GM19035 (cell line): ENCODE measurements at regions not wholly inside any gene's neighbourhood (a gene's known extent, or its start where the extent isn't known, plus 50 kb on each side); places are given as distances from the start of the nearest gene placed in this dataset.
"Not testable (repeated sequence)": the region's sequence is repeated elsewhere in the genome, so short reads cannot be mapped to it uniquely, and the experiment has no call there.

Experiments
- ATAC-seq: cut with Tn5 transposase; IDR thresholded peaks from one replicate; pipeline ENCODE4 v1.9.1; 2021; ENCODE audit not compliant: unreplicated experiment

DNA sequence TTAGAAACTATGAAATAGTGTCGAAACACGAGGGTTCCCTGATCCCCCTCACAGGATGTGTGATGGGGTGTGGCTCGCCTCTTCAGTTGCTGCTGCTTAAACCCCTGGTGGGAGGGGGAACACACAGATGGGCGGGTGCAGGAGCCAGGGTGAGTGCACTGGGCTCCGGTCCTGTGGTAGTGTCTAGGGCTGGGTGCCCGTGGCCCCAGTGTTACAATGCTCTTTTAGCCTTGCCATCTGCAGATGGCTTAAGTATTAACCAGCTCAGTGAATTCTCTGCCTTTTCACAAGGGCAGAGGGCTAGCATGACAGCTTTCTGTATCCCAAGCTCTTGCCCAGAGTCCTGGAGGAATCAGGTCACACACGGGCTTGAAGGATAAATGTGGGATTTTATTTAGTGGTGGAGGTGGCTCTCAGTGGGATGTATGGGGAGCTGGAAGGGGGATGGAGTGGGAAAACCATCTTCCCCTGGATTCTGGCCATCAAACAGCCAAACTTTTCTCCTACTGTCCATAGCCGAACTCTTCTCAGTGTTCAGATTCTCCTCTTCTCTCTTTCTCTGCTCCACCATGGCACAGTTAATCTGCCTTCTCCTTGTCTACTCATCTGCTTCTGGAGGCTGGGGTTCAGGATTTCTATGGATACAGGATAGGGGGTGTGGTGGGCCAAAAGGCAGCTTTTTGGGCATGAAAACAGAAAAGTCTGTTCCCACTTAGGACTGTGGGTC is 659.0 kb downstream of the EPM2A start:
- ATAC-seq, result no peak

GRCh38 chr6:145077382-145077781 is 657.9 kb downstream of the EPM2A start:
- no peak for ATAC-seq

GRCh38 chr6:145080651-145081050 is 654.7 kb downstream of the EPM2A start:
- ATAC-seq, result no peak

- ATAC-seq, result no peak
Observed at GRCh38 chr6:145081677-145082076, 653.6 kb downstream of the EPM2A start.

DNA sequence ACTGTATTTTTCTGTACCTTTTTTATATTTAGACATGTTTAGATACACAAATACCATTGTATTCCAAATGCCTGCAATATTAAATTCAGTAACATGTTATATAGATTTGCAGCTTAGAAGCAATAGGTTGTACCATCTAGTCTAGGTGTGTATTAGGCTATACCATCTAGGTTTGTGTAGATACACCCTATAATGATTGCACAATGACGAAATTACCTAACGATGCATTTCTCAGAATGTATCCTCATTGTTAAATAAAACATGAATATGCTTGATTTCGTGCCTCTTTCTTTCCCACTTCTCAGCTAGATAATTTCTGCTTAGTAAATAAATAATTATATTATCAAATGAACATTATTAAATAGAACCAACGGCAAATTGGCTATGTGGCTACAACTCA is 653.0 kb downstream of the EPM2A start:
- no peak for ATAC-seq

DNA sequence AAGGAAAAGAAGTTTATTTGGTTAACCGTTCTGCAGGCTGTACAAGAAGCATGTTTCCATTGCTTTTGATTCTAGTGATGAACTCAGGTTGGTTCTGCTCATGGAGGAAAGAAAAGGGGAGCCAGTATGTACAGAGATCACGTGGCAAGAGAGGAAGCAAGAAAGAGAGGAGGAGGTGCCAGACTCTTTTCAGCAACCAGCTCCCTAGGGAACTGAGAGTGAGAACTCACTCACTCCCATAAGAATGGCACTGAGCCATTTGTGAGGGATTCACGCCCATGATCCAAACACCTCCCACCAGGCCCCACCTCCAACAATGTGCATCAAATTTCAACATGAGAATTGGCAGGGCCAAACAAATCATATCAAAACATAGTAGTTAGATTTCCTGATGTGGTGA is 649.1 kb downstream of the EPM2A start:
- no peak for ATAC-seq

DNA sequence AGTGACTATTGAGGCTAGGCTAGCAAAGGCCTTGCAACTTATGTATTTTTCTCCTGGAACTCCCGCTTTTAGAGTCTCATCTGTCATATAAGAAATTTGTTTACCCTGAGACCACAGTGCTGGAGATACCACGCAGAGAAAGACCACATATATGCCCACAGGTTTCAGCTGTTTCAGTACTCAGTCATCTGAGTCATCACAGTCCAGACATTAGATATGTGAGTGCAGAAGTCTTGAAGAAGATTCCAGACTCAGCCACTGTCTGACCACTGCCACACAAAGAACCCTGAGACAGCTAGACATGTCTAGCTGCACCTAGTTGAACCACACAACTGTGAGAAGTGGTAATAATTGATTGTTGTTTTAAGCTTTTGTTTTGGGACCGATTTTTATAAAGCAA is 648.3 kb downstream of the EPM2A start:
- ATAC-seq, result peak; percentile 68

- ATAC-seq, result no peak
Observed at GRCh38 chr6:145090801-145091585, 644.3 kb downstream of the EPM2A start.

GRCh38 chr6:145091586-145092142 is 643.7 kb downstream of the EPM2A start:
- ATAC-seq, result no peak

DNA sequence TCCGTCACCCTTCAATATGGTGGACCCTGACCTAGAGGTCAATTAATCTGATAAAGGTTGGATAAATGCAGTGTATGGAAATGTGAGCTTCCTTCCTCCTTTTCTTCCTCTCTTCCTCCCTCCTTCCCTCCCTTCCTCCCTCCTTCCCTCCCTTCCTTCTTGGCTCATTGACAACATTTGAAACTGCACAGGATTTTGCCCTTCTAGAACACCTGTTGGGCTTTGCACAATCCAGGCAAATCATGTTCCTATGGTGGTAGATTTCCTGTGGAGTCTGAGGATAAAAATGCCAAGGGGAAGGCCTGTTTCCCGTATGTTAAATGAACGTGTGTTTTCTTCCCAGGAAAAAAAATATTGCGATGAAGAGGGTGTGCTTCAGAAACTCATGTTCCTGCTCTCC is 642.8 kb downstream of the EPM2A start:
- no peak for ATAC-seq

GRCh38 chr6:145093226-145093625 is 642.1 kb downstream of the EPM2A start:
- ATAC-seq, result no peak

- no peak for ATAC-seq
Observed at GRCh38 chr6:145096846-145097245, 638.5 kb downstream of the EPM2A start.

DNA sequence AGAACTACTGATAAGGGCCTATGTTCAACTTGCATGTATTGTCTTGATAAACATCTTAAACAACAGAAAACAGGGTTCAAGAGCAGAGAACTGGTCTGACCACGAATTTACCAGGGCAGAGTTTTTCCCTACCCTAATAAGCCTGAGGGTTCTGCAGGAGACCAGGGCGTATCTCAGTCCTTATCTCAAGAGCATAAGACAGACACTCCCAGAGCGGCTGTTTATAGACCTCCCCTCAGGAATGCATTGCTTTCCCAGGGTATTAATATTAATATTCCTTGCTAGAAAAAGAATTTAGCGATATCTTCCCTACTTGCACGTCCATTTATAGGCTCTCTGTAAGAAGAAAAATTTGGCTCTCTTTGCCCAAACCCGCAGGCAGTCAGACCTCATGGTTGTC is 637.2 kb downstream of the EPM2A start:
- ATAC-seq, result not testable (repeated sequence)

- no peak for ATAC-seq
Observed at GRCh38 chr6:145099713-145100112, 635.6 kb downstream of the EPM2A start.

- ATAC-seq, result no peak
Observed at GRCh38 chr6:145110109-145110508, 625.2 kb downstream of the EPM2A start.

- not testable (repeated sequence) for ATAC-seq
Observed at GRCh38 chr6:145111407-145111806, 623.9 kb downstream of the EPM2A start.

DNA sequence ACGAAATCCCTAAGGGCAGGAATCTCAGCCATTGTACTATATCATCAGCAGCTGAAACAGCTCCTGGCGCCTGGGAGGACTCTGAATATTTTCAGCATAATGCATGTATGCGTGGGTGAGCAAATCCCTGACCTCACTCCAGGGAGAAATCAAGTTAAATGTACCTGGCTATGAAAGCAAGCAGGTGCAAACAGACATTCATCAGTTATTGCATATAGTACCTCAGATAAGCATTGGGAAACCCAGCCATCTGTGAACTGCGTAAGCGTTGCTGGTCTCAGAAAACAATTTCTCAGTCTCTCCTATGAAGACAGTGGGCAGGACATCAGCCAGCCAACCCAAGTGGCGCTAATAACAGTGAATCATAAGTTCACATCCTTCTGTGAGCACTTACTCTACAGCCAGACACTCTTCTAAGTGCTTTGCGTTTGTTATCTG is 622.6 kb downstream of the EPM2A start:
- no peak for ATAC-seq

DNA sequence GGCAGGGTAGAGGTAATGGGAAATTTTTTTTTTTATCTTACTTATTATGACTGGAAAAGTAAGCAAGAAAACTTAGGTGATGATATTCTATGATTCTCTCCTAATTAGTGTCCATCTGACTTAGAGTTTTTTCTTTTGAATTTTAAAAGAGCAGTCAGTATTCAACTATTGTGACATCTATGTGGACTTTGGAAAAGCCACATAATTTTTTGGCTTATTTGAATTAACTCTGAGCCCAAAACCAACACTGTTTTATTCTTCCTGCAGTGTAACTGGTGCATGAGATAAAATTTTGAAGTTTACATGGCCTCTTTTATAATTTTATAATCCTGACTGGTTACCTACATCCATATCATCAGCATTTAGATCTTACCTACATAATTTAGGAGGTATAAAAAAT is 619.7 kb downstream of the EPM2A start:
- no peak for ATAC-seq

- ATAC-seq, result no peak
Observed at GRCh38 chr6:145116591-145117178, 618.6 kb downstream of the EPM2A start.

- ATAC-seq, result no peak
Observed at GRCh38 chr6:145118224-145118623, 617.1 kb downstream of the EPM2A start.

GRCh38 chr6:145119081-145119480 is 616.2 kb downstream of the EPM2A start:
- no peak for ATAC-seq

DNA sequence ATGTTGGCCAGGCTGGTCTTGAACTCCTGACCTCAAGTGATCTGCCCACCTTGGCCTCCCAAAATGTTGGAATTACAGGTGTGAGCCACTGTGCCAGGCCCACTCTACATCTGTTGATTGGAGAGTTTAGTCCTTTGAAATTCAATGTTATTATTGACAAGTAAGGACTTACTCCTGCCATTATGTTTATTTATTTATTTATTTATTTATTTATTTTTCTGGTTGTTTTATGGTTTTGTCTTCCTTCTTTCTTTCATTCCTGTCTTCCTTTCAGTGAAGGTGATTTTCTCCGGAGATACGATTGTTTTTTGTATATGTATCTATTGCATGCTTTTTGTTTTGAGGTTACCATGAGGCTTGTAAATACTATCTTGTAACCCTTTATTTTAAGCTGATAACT is 602.6 kb downstream of the EPM2A start:
- no peak for ATAC-seq
